Brain microvascular endothelial cell (primary cell): ENCODE measurements at regions not wholly inside any gene's neighbourhood (a gene's known extent, or its start where the extent isn't known, plus 50 kb on each side); places are given as distances from the start of the nearest gene placed in this dataset.
"Not testable (repeated sequence)": the region's sequence is repeated elsewhere in the genome, so short reads cannot be mapped to it uniquely, and the experiment has no call there.

Experiments used
- DNase-seq: peaks from one replicate; pipeline ENCODE4 v3.0.0-alpha.2; 2020
- H3K27ac ChIP-seq: fragments of 250-450 bp; sonication (Bioruptor Pico); 2 replicates; pipeline ENCODE4 v1.5.1; 2020; ENCODE audit warnings: mild to moderate bottlenecking, moderate library complexity
- H3K27me3 ChIP-seq: fragments of 250-450 bp; sonication (Bioruptor Pico); replicated peaks from 2 replicates; pipeline ENCODE4 v1.5.1; 2020; ENCODE audit warnings: mild to moderate bottlenecking
- H3K36me3 ChIP-seq: fragments of 250-450 bp; sonication (Bioruptor Pico); replicated peaks from 2 replicates; pipeline ENCODE4 v1.5.1; 2020; ENCODE audit warnings: mild to moderate bottlenecking
- H3K4me3 ChIP-seq: 2 replicates; pipeline ENCODE4 v1.5.1; 2011; ENCODE audit warnings: low read depth, mild to moderate bottlenecking, control low read depth, low read length, moderate library complexity
- CTCF ChIP-seq: IDR thresholded peaks from 2 replicates; pipeline ENCODE4 v1.5.1; 2011; ENCODE audit warnings: low read depth, mild to moderate bottlenecking, moderate library complexity, low read length, control low read depth, inconsistent platforms; ENCODE audit errors: missing control alignments
- in situ Hi-C: cut with HindIII; loops from 2 replicates; pipeline ENCODE4 v1.10.0; 2017; ENCODE audit warnings: low sequenced_read_pairs, low pct_ligation_motif_present

GRCh38 chr17:436571-436970 lies 84.0 kb upstream of the RPH3AL start:
- no peak for DNase-seq
- no peaks in the 10 kb centered on the region for H3K36me3 ChIP-seq
- H3K4me3 ChIP-seq, result no peak overlapping the region
- TF ChIP-seq CTCF, result no peak
- H3K27ac ChIP-seq, result no peak overlapping the region
- no peaks in the 10 kb centered on the region for H3K27me3 ChIP-seq
- in situ Hi-C loops, result no loop called here

- in situ Hi-C loops, H3K4me3 ChIP-seq, H3K27me3 ChIP-seq, DNase-seq, H3K36me3 ChIP-seq, H3K27ac ChIP-seq: not testable (repeated sequence)
These were observed 79.9 kb upstream of the RPH3AL start for GRCh38 chr17:432471-432870.

GRCh38 chr17:431494-431893 lies 78.9 kb upstream of the RPH3AL start:
- in situ Hi-C loops, result no loop called here
- TF ChIP-seq CTCF, result no peak
- Histone ChIP-seq H3K4me3 (no peak overlapping the region), H3K27ac (no peak overlapping the region), H3K36me3 (no peaks in the 10 kb centered on the region), H3K27me3 (no peaks in the 10 kb centered on the region)
- no peak for DNase-seq

- Histone ChIP-seq H3K4me3 (no peak overlapping the region), H3K36me3 (no peaks in the 10 kb centered on the region), H3K27ac (no peak overlapping the region), H3K27me3 (no peaks in the 10 kb centered on the region)
- in situ Hi-C loops, result no loop called here
- TF ChIP-seq CTCF, result no peak
- no peak for DNase-seq
These were observed 77.0 kb upstream of the RPH3AL start for GRCh38 chr17:429589-429988.

GRCh38 chr17:428414-428813 lies 75.8 kb upstream of the RPH3AL start:
- Histone ChIP-seq H3K27ac (no peak overlapping the region), H3K27me3 (no peaks in the 10 kb centered on the region), H3K4me3 (no peak overlapping the region), H3K36me3 (no peaks in the 10 kb centered on the region)
- TF ChIP-seq CTCF, result no peak
- no peak for DNase-seq
- in situ Hi-C loops, result no loop called here

GRCh38 chr17:427891-428290 lies 75.3 kb upstream of the RPH3AL start:
- in situ Hi-C loops, result no loop called here
- TF ChIP-seq CTCF, result no peak
- no peak for DNase-seq

More at GRCh38 chr17:427891-428290, 75.3 kb upstream of the RPH3AL start:
- H3K4me3 ChIP-seq, result no peak overlapping the region
- H3K27me3 ChIP-seq, result no peaks in the 10 kb centered on the region
- no peaks in the 10 kb centered on the region for H3K36me3 ChIP-seq
- H3K27ac ChIP-seq, result no peak overlapping the region
